Keratinocyte (primary cell): ENCODE measurements at regions not wholly inside any gene's neighbourhood (a gene's known extent, or its start where the extent isn't known, plus 50 kb on each side); places are given as distances from the start of the nearest gene placed in this dataset.

Experiments
- DNase-seq: peaks from one replicate; pipeline ENCODE4 v3.0.0-alpha.2; 2011; ENCODE audit warnings: low read depth, missing footprints, low spot score
- FAIRE-seq: peaks from 2 replicates; lab custom pipeline; 2011; peaks lifted over from hg19 to GRCh38; lab: Jason Lieb, UNC
- H2AFZ ChIP-seq: 2 replicates; pipeline ENCODE4 v1.6.0; 2012; ENCODE audit warnings: low read length, control low read depth, inconsistent platforms; ENCODE audit not compliant: control insufficient read depth
- H3K27ac ChIP-seq: 2 replicates; pipeline ENCODE4 v1.5.1; 2011; ENCODE audit warnings: low read length; ENCODE audit not compliant: control insufficient read depth, insufficient read depth
- H3K27me3 ChIP-seq: 3 replicates; pipeline ENCODE4 v1.6.0; 2011; ENCODE audit warnings: low read length; ENCODE audit not compliant: control insufficient read depth, insufficient read depth; ENCODE audit errors: extremely low read depth
- H3K36me3 ChIP-seq, 2 experiments: 2 replicates in 1 of 2; 3 replicates in 1 of 2; pipeline ENCODE4 v1.5.1; 2011; ENCODE audit warnings: low read length in 2 of 2, mild to moderate bottlenecking in 1 of 2; ENCODE audit not compliant: control insufficient read depth in 2 of 2, insufficient read depth in 2 of 2; ENCODE audit errors: extremely low read depth in 1 of 2
- H3K4me1 ChIP-seq: 3 replicates; pipeline ENCODE4 v1.5.1; 2011; ENCODE audit warnings: low read length; ENCODE audit not compliant: control insufficient read depth, insufficient read depth; ENCODE audit errors: extremely low read depth
- H3K4me2 ChIP-seq: 3 replicates; pipeline ENCODE4 v1.6.0; 2011; ENCODE audit warnings: low read depth, low read length; ENCODE audit not compliant: control insufficient read depth, insufficient read depth; ENCODE audit errors: extremely low read depth
- H3K4me3 ChIP-seq, 3 experiments: fragments of 200-600 bp in 1 of 3; sonication (generic) in 1 of 3; 2 replicates in 2 of 3; 3 replicates in 1 of 3; pipeline ENCODE4 v1.5.1; 2011 to 2016; ENCODE audit warnings: low read length in 3 of 3, mild to moderate bottlenecking in 3 of 3, control low read depth in 2 of 3, inconsistent platforms in 1 of 3, low read depth in 1 of 3, mixed read lengths in 1 of 3, mixed run types in 1 of 3, moderate library complexity in 1 of 3; ENCODE audit not compliant: control insufficient read depth in 2 of 3, insufficient read depth in 2 of 3; ENCODE audit errors: extremely low read depth in 1 of 3
- H3K79me2 ChIP-seq: 2 replicates; pipeline ENCODE4 v1.6.0; 2012; ENCODE audit warnings: low read length; ENCODE audit not compliant: control insufficient read depth, insufficient read depth
- H3K9ac ChIP-seq: 3 replicates; pipeline ENCODE4 v1.6.0; 2011; ENCODE audit warnings: low read length; ENCODE audit not compliant: control insufficient read depth, insufficient read depth; ENCODE audit errors: extremely low read depth
- H3K9me1 ChIP-seq: 3 replicates; pipeline ENCODE4 v1.6.0; 2011; ENCODE audit warnings: low read length; ENCODE audit not compliant: control insufficient read depth, insufficient read depth; ENCODE audit errors: extremely low read depth
- H3K9me3 ChIP-seq: 2 replicates; pipeline ENCODE4 v1.5.1; 2012; ENCODE audit warnings: low read depth, low read length; ENCODE audit not compliant: control insufficient read depth
- H4K20me1 ChIP-seq: 3 replicates; pipeline ENCODE4 v1.6.0; 2011; ENCODE audit warnings: low read length; ENCODE audit not compliant: control insufficient read depth, insufficient read depth; ENCODE audit errors: extremely low read depth
- EZH2 ChIP-seq: IDR thresholded peaks from one replicate; pipeline ENCODE4 v1.6.1; 2012; ENCODE audit warnings: inconsistent platforms, mild to moderate bottlenecking, low read length, moderate library complexity
- dilution Hi-C: fragments of 300-500 bp; cut with MboI; formaldehyde crosslinking; loops from one replicate; pipeline ENCODE4 v1.7.0; 2020; ENCODE audit warnings: low sequenced_read_pairs; ENCODE audit not compliant: extremely low pct_ligation_motif_present
- TF ChIP-seq, protein P1 (sequence below), 3 experiments: IDR thresholded peaks in 1 of 3; conservative IDR thresholded peaks in 1 of 3; optimal IDR thresholded peaks in 1 of 3; 2 replicates in 2 of 3; 3 replicates in 1 of 3; pipeline versions ENCODE3 to v1.5.1; 2011; ENCODE audit warnings: low read length in 3 of 3, mild to moderate bottlenecking in 3 of 3, moderate library complexity in 2 of 3, control low read depth in 1 of 3, inconsistent platforms in 1 of 3; ENCODE audit not compliant: insufficient read depth in 2 of 3; ENCODE audit errors: extremely low read depth in 1 of 3

DNA sequence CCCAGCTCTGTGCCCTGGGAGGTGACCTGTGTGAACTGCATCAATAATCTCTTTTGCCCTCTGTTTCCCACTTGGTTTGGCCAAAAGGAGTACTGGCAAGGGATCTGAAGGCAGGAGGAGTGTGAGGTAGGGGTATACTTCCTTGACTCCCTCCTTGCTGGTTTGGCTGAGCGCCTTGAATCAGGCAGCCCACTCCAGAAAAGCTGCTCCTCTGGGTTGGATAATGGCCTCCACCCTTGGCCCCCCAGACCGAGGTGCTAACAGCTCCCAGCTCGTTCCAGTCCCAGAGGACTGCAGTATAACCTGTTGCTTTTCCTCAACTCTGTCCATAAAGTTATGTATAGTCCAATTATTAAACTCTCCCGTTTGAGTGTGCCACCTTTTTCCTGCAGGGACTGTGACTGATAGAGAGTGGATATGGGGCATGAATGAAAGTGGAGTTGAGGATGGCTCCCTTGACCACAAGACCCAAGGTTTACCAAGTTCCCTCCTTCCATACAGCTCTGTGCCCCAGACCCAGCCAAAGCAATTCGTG lies 88.2 kb upstream of the HAND1 start:
- TF ChIP-seq, protein P1, sequence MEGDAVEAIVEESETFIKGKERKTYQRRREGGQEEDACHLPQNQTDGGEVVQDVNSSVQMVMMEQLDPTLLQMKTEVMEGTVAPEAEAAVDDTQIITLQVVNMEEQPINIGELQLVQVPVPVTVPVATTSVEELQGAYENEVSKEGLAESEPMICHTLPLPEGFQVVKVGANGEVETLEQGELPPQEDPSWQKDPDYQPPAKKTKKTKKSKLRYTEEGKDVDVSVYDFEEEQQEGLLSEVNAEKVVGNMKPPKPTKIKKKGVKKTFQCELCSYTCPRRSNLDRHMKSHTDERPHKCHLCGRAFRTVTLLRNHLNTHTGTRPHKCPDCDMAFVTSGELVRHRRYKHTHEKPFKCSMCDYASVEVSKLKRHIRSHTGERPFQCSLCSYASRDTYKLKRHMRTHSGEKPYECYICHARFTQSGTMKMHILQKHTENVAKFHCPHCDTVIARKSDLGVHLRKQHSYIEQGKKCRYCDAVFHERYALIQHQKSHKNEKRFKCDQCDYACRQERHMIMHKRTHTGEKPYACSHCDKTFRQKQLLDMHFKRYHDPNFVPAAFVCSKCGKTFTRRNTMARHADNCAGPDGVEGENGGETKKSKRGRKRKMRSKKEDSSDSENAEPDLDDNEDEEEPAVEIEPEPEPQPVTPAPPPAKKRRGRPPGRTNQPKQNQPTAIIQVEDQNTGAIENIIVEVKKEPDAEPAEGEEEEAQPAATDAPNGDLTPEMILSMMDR (optimal IDR thresholded peaks at IDR 0.05 in 1 of 3, IDR thresholded peaks at IDR 0.05 in 1 of 3, conservative IDR thresholded peaks at IDR 0.05 in 1 of 3; ENCODE audit: extremely low read depth in 1 of 3, insufficient read depth in 2 of 3, low read length in 3 of 3): no peak
- TF ChIP-seq EZH2: no peak

DNA sequence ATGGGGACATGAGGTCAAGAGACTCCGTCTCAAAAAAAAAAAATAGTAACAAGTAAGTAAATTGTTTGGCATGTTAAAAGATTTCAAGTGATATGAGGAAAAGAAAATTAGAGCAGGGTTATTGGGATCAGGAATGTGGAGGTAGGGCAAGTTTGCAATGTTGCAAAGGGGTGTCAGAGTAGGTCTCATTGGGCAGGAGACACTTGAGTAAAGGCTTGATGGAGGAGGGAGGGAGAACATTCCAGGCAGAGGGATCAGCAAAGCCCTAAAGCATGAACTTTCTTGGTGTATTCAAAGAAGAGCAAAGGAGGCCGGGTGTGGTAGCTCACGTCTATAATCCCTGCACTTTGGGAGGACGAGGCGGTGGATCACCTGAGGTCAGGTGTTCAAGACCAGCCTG lies 87.1 kb upstream of the HAND1 start:
- dilution Hi-C loops: no loop called here
- no peaks in the 10 kb centered on the region for H3K27me3 ChIP-seq
- DNase-seq (no peak), FAIRE-seq (no peak)
- no peak overlapping the region for H3K4me3 ChIP-seq
- H4K20me1 ChIP-seq: no peaks in the 10 kb centered on the region
- no peaks in the 10 kb centered on the region for H3K4me1 ChIP-seq
- H3K36me3 ChIP-seq: no peaks in the 10 kb centered on the region
- H3K79me2 ChIP-seq: no peaks in the 10 kb centered on the region
- no peak overlapping the region for H3K4me2 ChIP-seq
- H3K9ac ChIP-seq: no peak overlapping the region
- TF ChIP-seq EZH2: no peak
- TF ChIP-seq, protein P1 (optimal IDR thresholded peaks at IDR 0.05 in 1 of 3, IDR thresholded peaks at IDR 0.05 in 1 of 3, conservative IDR thresholded peaks at IDR 0.05 in 1 of 3; ENCODE audit: extremely low read depth in 1 of 3, insufficient read depth in 2 of 3, low read length in 3 of 3): no peak
- H3K9me3 ChIP-seq: no peaks in the 10 kb centered on the region
- no peak overlapping the region for H2AFZ ChIP-seq
- no peak overlapping the region for H3K27ac ChIP-seq
- no peaks in the 10 kb centered on the region for H3K9me1 ChIP-seq

More for the DNA sequence above, 88.2 kb upstream of the HAND1 start:
- Histone ChIP-seq H3K27me3 (no peaks in the 10 kb centered on the region), H3K4me3 (no peak overlapping the region), H3K36me3 (no peaks in the 10 kb centered on the region), H3K9me3 (no peaks in the 10 kb centered on the region), H3K9ac (no peak overlapping the region), H3K9me1 (no peaks in the 10 kb centered on the region), H3K4me2 (no peak overlapping the region), H3K4me1 (no peaks in the 10 kb centered on the region), H2AFZ (no peak overlapping the region), H4K20me1 (no peaks in the 10 kb centered on the region), H3K27ac (no peak overlapping the region), H3K79me2 (no peaks in the 10 kb centered on the region)
- FAIRE-seq (no peak), DNase-seq (no peak)
- dilution Hi-C loops: no loop called here
